H9 (cell line): ENCODE measurements at regions not wholly inside any gene's neighbourhood (a gene's known extent, or its start where the extent isn't known, plus 50 kb on each side); places are given as distances from the start of the nearest gene placed in this dataset.

Experiments
- DNase-seq: peaks from one replicate; pipeline ENCODE4 v3.0.0-alpha.2; 2017
- H2AFZ ChIP-seq: one replicate; pipeline ENCODE4 v1.6.1; 2013; ENCODE audit warnings: mild to moderate bottlenecking, low read length, control low read depth, moderate library complexity
- H2AK5ac ChIP-seq: 2 replicates; pipeline ENCODE4 v1.6.1; 2013; ENCODE audit warnings: low read length, control low read depth, mixed read lengths; ENCODE audit not compliant: insufficient read length
- H2BK120ac ChIP-seq: one replicate; pipeline ENCODE4 v1.6.1; 2013; ENCODE audit warnings: low read depth, mild to moderate bottlenecking, low read length, control low read depth, inconsistent platforms; ENCODE audit not compliant: poor library complexity, severe bottlenecking
- H2BK12ac ChIP-seq: 2 replicates; pipeline ENCODE4 v1.6.1; 2013; ENCODE audit warnings: low read length, control low read depth, mixed read lengths, low read depth; ENCODE audit not compliant: insufficient read length
- H2BK15ac ChIP-seq: 2 replicates; pipeline ENCODE4 v1.6.1; 2013; ENCODE audit warnings: low read depth, low read length, control low read depth
- H2BK20ac ChIP-seq: one replicate; pipeline ENCODE4 v1.6.1; 2013; ENCODE audit warnings: low read depth, mild to moderate bottlenecking, low read length, control low read depth, inconsistent platforms; ENCODE audit not compliant: poor library complexity, severe bottlenecking
- H2BK5ac ChIP-seq: 2 replicates; pipeline ENCODE4 v1.6.1; 2013; ENCODE audit warnings: low read length, control low read depth, mixed read lengths; ENCODE audit not compliant: insufficient read length
- H3K14ac ChIP-seq: 2 replicates; pipeline ENCODE4 v1.6.1; 2013; ENCODE audit warnings: low read length, control low read depth; ENCODE audit not compliant: insufficient read depth
- H3K18ac ChIP-seq: 2 replicates; pipeline ENCODE4 v1.6.1; 2013; ENCODE audit warnings: low read depth, mild to moderate bottlenecking, mixed read lengths, low read length, control low read depth; ENCODE audit not compliant: insufficient read length
- H3K23ac ChIP-seq: 2 replicates; pipeline ENCODE4 v1.6.1; 2013; ENCODE audit warnings: low read length, control low read depth, mixed read lengths, low read depth; ENCODE audit not compliant: insufficient read length
- H3K23me2 ChIP-seq: 2 replicates; pipeline ENCODE4 v1.6.1; 2013; ENCODE audit warnings: low read depth, mild to moderate bottlenecking, mixed read lengths, low read length, control low read depth; ENCODE audit not compliant: insufficient read length, poor library complexity, severe bottlenecking
- H3K27ac ChIP-seq: 2 replicates; pipeline ENCODE4 v1.5.1; 2013; ENCODE audit warnings: low read length, control low read depth, mixed read lengths, low read depth; ENCODE audit not compliant: insufficient read length
- H3K27me3 ChIP-seq: 2 replicates; pipeline ENCODE4 v1.6.1; 2013; ENCODE audit warnings: low read length, control low read depth, inconsistent platforms; ENCODE audit not compliant: insufficient read depth
- H3K4ac ChIP-seq: 2 replicates; pipeline ENCODE4 v1.6.1; 2013; ENCODE audit warnings: low read depth, mild to moderate bottlenecking, control low read depth, inconsistent platforms, low read length, moderate library complexity
- H3K4me1 ChIP-seq: 2 replicates; pipeline ENCODE4 v1.6.1; 2013; ENCODE audit warnings: low read length, control low read depth, inconsistent platforms; ENCODE audit not compliant: insufficient read depth
- H3K4me2 ChIP-seq: 2 replicates; pipeline ENCODE4 v1.6.1; 2013; ENCODE audit warnings: low read length, control low read depth, mixed read lengths; ENCODE audit not compliant: insufficient read length, insufficient read depth
- H3K56ac ChIP-seq: 2 replicates; pipeline ENCODE4 v1.6.1; 2013; ENCODE audit warnings: low read depth, mild to moderate bottlenecking, mixed read lengths, low read length, control low read depth; ENCODE audit not compliant: insufficient read length
- H3K79me1 ChIP-seq: 2 replicates; pipeline ENCODE4 v1.6.1; 2013; ENCODE audit warnings: low read depth, mild to moderate bottlenecking, moderate library complexity, low read length, control low read depth, inconsistent platforms; ENCODE audit not compliant: insufficient read depth, poor library complexity, severe bottlenecking
- H3K79me2 ChIP-seq: 2 replicates; pipeline ENCODE4 v1.6.1; 2013; ENCODE audit warnings: low read length, control low read depth, inconsistent platforms; ENCODE audit not compliant: insufficient read depth
- H3K9ac ChIP-seq: 2 replicates; pipeline ENCODE4 v1.6.1; 2013; ENCODE audit warnings: low read length, control low read depth, mixed read lengths; ENCODE audit not compliant: insufficient read length; ENCODE audit errors: extremely low read depth
- H3K9me3 ChIP-seq: one replicate; pipeline ENCODE4 v1.6.1; 2013; ENCODE audit warnings: low read depth, low read length, inconsistent platforms; ENCODE audit not compliant: control insufficient read depth
- H3T11ph ChIP-seq: one replicate; pipeline ENCODE4 v1.6.1; 2013; ENCODE audit warnings: mild to moderate bottlenecking, low read length, control low read depth, inconsistent platforms
- H4K20me1 ChIP-seq: one replicate; pipeline ENCODE4 v1.6.1; 2013; ENCODE audit not compliant: control insufficient read depth, insufficient read length, insufficient read depth
- H4K5ac ChIP-seq: 2 replicates; pipeline ENCODE4 v1.6.1; 2013; ENCODE audit warnings: low read depth, mild to moderate bottlenecking, mixed read lengths, low read length, control low read depth; ENCODE audit not compliant: insufficient read length
- H4K8ac ChIP-seq: replicated peaks from 2 replicates; pipeline ENCODE4 v1.6.1; 2013; ENCODE audit warnings: low read length, control low read depth, mixed read lengths, low read depth; ENCODE audit not compliant: insufficient read length
- H4K91ac ChIP-seq: 2 replicates; pipeline ENCODE4 v1.6.1; 2013; ENCODE audit warnings: low read depth, mild to moderate bottlenecking, moderate library complexity, mixed read lengths, low read length, control low read depth; ENCODE audit not compliant: insufficient read length
- H3K27ac Mint-ChIP-seq, 3 experiments: 2 replicates in 2 of 3; 3 replicates in 1 of 3; pipeline ENCODE4 v1.8.0; 2020 to 2021; ENCODE audit warnings: mixed read lengths in 3 of 3, mild to moderate bottlenecking in 1 of 3, moderate library complexity in 1 of 3
- H3K27me3 Mint-ChIP-seq: 2 replicates; pipeline ENCODE4 v1.8.0; 2021; ENCODE audit warnings: low read depth, mild to moderate bottlenecking, moderate library complexity, mixed read lengths
- H3K36me3 Mint-ChIP-seq, 3 experiments: 2 replicates in 2 of 3; 3 replicates in 1 of 3; pipeline ENCODE4 v1.8.0; 2020 to 2021; ENCODE audit warnings: low read depth in 3 of 3, mixed read lengths in 3 of 3; ENCODE audit not compliant: insufficient read depth in 1 of 3
- H3K4me1 Mint-ChIP-seq, 2 experiments: 2 replicates each; pipeline ENCODE4 v1.8.0; 2020; ENCODE audit warnings: mixed read lengths in 2 of 2
- H3K4me3 Mint-ChIP-seq, 2 experiments: 2 replicates in 1 of 2; 3 replicates in 1 of 2; pipeline ENCODE4 v1.8.0; 2020 to 2021; ENCODE audit warnings: mild to moderate bottlenecking in 2 of 2, mixed read lengths in 2 of 2, moderate library complexity in 1 of 2
- H3K9me3 Mint-ChIP-seq, 2 experiments: 2 replicates in 1 of 2; 3 replicates in 1 of 2; pipeline ENCODE4 v1.8.0; 2020; ENCODE audit warnings: mild to moderate bottlenecking in 2 of 2, mixed read lengths in 2 of 2, moderate library complexity in 1 of 2
- WGBS: extraction: QIAGEN DNeasy Blood & Tissue Kit; methylation state at CpG from one replicate; pipeline ENCODE4 v1.1.7; 2013; ENCODE audit warnings: missing lambda C conversion rate, low lambda C conversion rate, mixed read lengths; ENCODE audit not compliant: insufficient read length; ENCODE audit errors: extremely low coverage; 5-methylcytosine and 5-hydroxymethylcytosine counted together
- TF ChIP-seq, protein P1 (sequence below): fragments of 200-600 bp; sonication (generic); conservative IDR thresholded peaks from 3 replicates; pipeline ENCODE4 v1.8.0; 2021; ENCODE audit warnings: antibody characterized with exemption, mild to moderate bottlenecking

DNA sequence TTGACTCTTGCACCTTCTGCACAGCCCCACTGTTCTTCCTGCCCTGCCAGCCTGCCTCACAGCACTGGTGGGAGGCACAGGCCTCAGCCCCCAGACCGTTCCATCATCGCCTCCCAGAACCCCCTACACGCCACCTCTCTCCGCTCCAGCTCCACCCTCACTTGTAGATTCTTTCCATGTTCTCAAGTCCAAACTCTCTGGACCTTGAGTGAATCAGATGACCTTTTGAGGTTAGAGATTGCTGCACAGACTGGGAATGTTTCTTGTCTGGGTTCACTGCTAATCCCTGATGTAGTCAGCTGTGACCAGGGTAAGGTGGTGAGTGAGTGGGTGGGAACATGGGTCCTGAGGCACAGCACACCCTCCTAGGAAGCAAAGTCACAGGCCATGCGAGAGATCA is 272.4 kb downstream of the IRF8 start:
- Histone ChIP-seq H3K4ac (no peak overlapping the region), H3K23ac (no peak overlapping the region), H3K9ac (no peak overlapping the region), H3K27me3 (no peaks in the 10 kb centered on the region), H2AK5ac (no peak overlapping the region), H3K23me2 (no peaks in the 10 kb centered on the region), H2BK15ac (no peak overlapping the region), H3K9me3 (peaks cover 2% of the 10 kb centered on the region), H3K18ac (no peak overlapping the region), H3K79me2 (no peaks in the 10 kb centered on the region), H3K14ac (no peak overlapping the region), H3K79me1 (no peaks in the 10 kb centered on the region), H2BK5ac (no peak overlapping the region), H2BK120ac (no peak overlapping the region), H3K56ac (no peak overlapping the region), H2BK20ac (no peak overlapping the region), H2AFZ (no peak overlapping the region), H4K91ac (no peak overlapping the region), H3T11ph (no peak overlapping the region), H4K20me1 (no peaks in the 10 kb centered on the region), H3K4me1 (no peaks in the 10 kb centered on the region), H3K27ac (no peak overlapping the region), H4K8ac (no peak overlapping the region), H4K5ac (no peak overlapping the region), H3K4me2 (no peak overlapping the region), H2BK12ac (no peak overlapping the region)
- Mint-ChIP-seq H3K9me3 (peaks cover 0 to 7% of the 10 kb centered on the region in 2 experiments; a peak in 4 of 5 replicates), H3K27me3 (peaks cover 69% of the 10 kb centered on the region), H3K36me3 (no peaks in the 10 kb centered on the region), H3K4me3 (no peak overlapping the region), H3K4me1 (no peaks in the 10 kb centered on the region), H3K27ac (peak overlapping the region in 1 of 3 experiments; percentile 6; a peak in 3 of 7 replicates)
- no peak for DNase-seq
- no CpG with 5 or more reads among the region's 5 CpGs for WGBS
- TF ChIP-seq, protein P1, sequence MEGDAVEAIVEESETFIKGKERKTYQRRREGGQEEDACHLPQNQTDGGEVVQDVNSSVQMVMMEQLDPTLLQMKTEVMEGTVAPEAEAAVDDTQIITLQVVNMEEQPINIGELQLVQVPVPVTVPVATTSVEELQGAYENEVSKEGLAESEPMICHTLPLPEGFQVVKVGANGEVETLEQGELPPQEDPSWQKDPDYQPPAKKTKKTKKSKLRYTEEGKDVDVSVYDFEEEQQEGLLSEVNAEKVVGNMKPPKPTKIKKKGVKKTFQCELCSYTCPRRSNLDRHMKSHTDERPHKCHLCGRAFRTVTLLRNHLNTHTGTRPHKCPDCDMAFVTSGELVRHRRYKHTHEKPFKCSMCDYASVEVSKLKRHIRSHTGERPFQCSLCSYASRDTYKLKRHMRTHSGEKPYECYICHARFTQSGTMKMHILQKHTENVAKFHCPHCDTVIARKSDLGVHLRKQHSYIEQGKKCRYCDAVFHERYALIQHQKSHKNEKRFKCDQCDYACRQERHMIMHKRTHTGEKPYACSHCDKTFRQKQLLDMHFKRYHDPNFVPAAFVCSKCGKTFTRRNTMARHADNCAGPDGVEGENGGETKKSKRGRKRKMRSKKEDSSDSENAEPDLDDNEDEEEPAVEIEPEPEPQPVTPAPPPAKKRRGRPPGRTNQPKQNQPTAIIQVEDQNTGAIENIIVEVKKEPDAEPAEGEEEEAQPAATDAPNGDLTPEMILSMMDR: no peak
